Cardiac fibroblast (primary cell): ENCODE measurements at regions not wholly inside any gene's neighbourhood (a gene's known extent, or its start where the extent isn't known, plus 50 kb on each side); places are given as distances from the start of the nearest gene placed in this dataset.

Experiments
- DNase-seq, 2 donors: peaks; one replicate each; pipeline versions ENCODE4 v3.0.0 to v3.0.0-alpha.2; 2010; ENCODE audit warnings: low read depth in 2 of 2
- H3K4me3 ChIP-seq, 2 donors: replicated peaks in 1 of 2; 1 replicate in 1 of 2; 2 replicates in 1 of 2; pipeline ENCODE4 v1.5.1; 2011; ENCODE audit warnings: low read depth in 2 of 2, low read length in 2 of 2, mild to moderate bottlenecking in 2 of 2, moderate library complexity in 1 of 2
- CTCF ChIP-seq: IDR thresholded peaks from one replicate; pipeline ENCODE4 v1.5.1; 2011; ENCODE audit warnings: low read depth, mild to moderate bottlenecking, low read length, inconsistent platforms

DNA sequence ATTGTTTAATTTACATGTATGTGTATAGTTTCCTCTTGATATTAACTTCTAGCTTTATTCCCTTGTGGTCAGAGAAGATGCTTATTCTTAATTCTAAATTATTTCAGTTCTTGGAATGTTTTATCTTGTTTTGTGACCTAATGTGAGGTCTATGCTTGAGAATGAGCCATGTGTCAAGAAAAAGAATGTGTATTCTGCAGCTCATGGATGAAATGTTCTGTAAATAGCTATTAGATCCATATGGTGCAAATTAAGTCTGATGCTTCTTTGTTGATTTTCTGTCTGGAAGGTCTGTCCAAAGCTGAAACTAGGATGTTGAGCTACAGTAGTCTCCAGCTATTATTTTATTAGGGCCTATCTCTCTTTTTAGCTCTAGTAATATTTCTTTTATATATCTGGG lies 187.3 kb upstream of the RASGEF1B start:
- DNase-seq = no peak
- no peak for TF ChIP-seq CTCF
- H3K4me3 ChIP-seq = no peak overlapping the region

DNA sequence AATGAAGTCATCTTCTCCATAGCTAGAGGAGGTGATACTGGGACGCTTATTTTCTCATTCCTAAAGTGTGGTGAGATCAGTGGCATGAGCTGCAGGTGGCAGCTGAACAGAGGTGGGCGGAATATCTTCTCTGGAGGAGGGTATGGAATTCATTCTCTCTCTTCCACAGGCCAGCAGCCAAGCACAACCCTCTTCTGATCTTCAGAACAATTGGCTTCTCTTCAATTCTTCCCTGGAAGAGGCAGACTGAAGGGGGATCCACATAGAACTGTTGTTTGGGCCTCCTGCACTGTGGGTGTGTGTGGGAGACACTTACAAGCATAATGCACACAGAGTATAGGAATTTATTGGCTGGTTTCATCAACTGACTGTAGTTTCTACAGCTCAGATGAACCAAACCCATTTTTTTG lies 180.4 kb upstream of the RASGEF1B start:
- peak in 1 of 2 donors; percentile 49 for DNase-seq
- no peak overlapping the region for H3K4me3 ChIP-seq
- TF ChIP-seq CTCF = no peak

GRCh38 chr4:81651243-81651899 lies 179.7 kb upstream of the RASGEF1B start:
- H3K4me3 ChIP-seq = no peak overlapping the region
- no peak for TF ChIP-seq CTCF
- DNase-seq = peak; percentile 18 to 67

DNA sequence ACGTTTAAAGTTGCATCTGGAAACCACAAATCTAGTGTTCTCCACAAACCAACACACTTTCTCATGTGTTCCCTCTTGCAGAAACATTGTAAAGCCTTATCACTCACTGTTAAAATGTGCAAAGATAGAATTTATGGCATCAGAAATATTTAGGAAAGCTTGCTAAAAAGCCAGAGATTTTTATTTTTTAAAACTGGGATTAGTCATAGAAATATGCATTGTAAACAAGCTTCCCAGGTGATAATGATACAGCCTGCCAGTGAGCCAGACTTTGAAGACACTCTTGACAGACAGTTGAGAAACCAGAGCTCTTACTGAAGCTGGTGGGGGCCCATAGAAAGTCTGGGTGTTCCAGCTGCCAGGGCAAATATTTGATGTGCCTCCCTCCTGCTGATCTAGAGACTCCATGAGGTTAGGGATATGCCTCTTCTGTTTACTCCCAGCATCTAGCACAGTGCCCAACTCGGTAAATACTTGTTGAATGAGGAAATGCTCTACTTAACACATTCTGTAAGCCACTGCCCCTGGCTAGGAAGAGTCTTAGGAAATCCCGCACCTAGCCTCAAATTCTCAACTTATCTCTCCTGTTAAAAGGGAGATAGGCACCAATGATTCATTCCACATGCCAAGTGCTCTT lies 179.0 kb upstream of the RASGEF1B start:
- peak in 1 of 2 donors; percentile 49 for DNase-seq

GRCh38 chr4:81648576-81649275 lies 177.0 kb upstream of the RASGEF1B start:
- TF ChIP-seq CTCF = no peak
- DNase-seq = peak in 1 of 2 donors; percentile 74
- no peak overlapping the region for H3K4me3 ChIP-seq

More for the DNA sequence above, 179.0 kb upstream of the RASGEF1B start:
- no peak overlapping the region for H3K4me3 ChIP-seq
- no peak for TF ChIP-seq CTCF

- no peak overlapping the region for H3K4me3 ChIP-seq
- TF ChIP-seq CTCF = no peak
These were observed 175.7 kb upstream of the RASGEF1B start for GRCh38 chr4:81647388-81647787.

More at GRCh38 chr4:81647388-81647787, 175.7 kb upstream of the RASGEF1B start:
- no peak for DNase-seq
